HG02981 (cell line): ENCODE measurements at regions not wholly inside any gene's neighbourhood (a gene's known extent, or its start where the extent isn't known, plus 50 kb on each side); places are given as distances from the start of the nearest gene placed in this dataset.

ENCODE experiments used
- ATAC-seq: cut with Tn5 transposase; IDR thresholded peaks from one replicate; pipeline ENCODE4 v1.9.1; 2021; ENCODE audit warnings: mild to moderate bottlenecking, moderate library complexity; ENCODE audit not compliant: unreplicated experiment

- no peak for ATAC-seq
These were observed 65.8 kb downstream of the ISL1 start for GRCh38 chr5:51449026-51449425.

GRCh38 chr5:51452562-51452961 is 69.3 kb downstream of the ISL1 start:
- no peak for ATAC-seq

- no peak for ATAC-seq
These were observed 81.9 kb downstream of the ISL1 start for GRCh38 chr5:51465165-51465564.

GRCh38 chr5:51466214-51466613 is 83.0 kb downstream of the ISL1 start:
- peak; percentile 59 for ATAC-seq

- no peak for ATAC-seq
These were observed 84.9 kb downstream of the ISL1 start for GRCh38 chr5:51468196-51468595.

GRCh38 chr5:51471630-51472029 is 88.4 kb downstream of the ISL1 start:
- no peak for ATAC-seq

- ATAC-seq: no peak
These were observed 89.2 kb downstream of the ISL1 start for GRCh38 chr5:51472472-51472871.

- no peak for ATAC-seq
These were observed 92.4 kb downstream of the ISL1 start for GRCh38 chr5:51475628-51476027.

- no peak for ATAC-seq
These were observed 93.2 kb downstream of the ISL1 start for GRCh38 chr5:51476431-51476830.

- ATAC-seq: peak; percentile 80
These were observed 96.6 kb downstream of the ISL1 start for GRCh38 chr5:51479840-51480239.

- no peak for ATAC-seq
These were observed 101.1 kb downstream of the ISL1 start for GRCh38 chr5:51484326-51484725.

- no peak for ATAC-seq
These were observed 102.9 kb downstream of the ISL1 start for GRCh38 chr5:51486158-51486557.

GRCh38 chr5:51487952-51488351 is 104.7 kb downstream of the ISL1 start:
- ATAC-seq: no peak

- no peak for ATAC-seq
These were observed 105.8 kb downstream of the ISL1 start for GRCh38 chr5:51488803-51489642.

GRCh38 chr5:51494821-51495220 is 111.6 kb downstream of the ISL1 start:
- no peak for ATAC-seq

- ATAC-seq: no peak
These were observed 112.4 kb downstream of the ISL1 start for GRCh38 chr5:51495672-51496071.

GRCh38 chr5:51517838-51518237 is 134.6 kb downstream of the ISL1 start:
- no peak for ATAC-seq

GRCh38 chr5:51518607-51519006 is 135.4 kb downstream of the ISL1 start:
- ATAC-seq: no peak

GRCh38 chr5:51521583-51521982 is 138.3 kb downstream of the ISL1 start:
- ATAC-seq: no peak

GRCh38 chr5:51539232-51539631 is 156.0 kb downstream of the ISL1 start:
- ATAC-seq: no peak

- no peak for ATAC-seq
These were observed 161.0 kb downstream of the ISL1 start for GRCh38 chr5:51544031-51544785.

- no peak for ATAC-seq
These were observed 173.6 kb downstream of the ISL1 start for GRCh38 chr5:51556833-51557232.
